Adrenal gland (tissue), 9 donors: ENCODE measurements at regions not wholly inside any gene's neighbourhood (a gene's known extent, or its start where the extent isn't known, plus 50 kb on each side); places are given as distances from the start of the nearest gene placed in this dataset.

Experiments
- DNase-seq, 7 donors: peaks; one replicate each; pipeline ENCODE4 v3.0.0-alpha.2; 2019 to 2020
- H3K27ac ChIP-seq, 5 donors: fragments of 200-600 bp; sonication (generic) in 4 of 5; 1 replicate in 3 of 5; 2 replicates in 2 of 5; pipeline versions ENCODE4 v1.5.1 to v1.8.0; 2016 to 2020; ENCODE audit warnings: mild to moderate bottlenecking in 1 of 5
- H3K27me3 ChIP-seq: fragments of 200-600 bp; 2 replicates; pipeline ENCODE4 v1.8.0; 2021
- H3K36me3 ChIP-seq, 2 donors: fragments of 200-600 bp; replicated peaks in 1 of 2; 1 replicate in 1 of 2; 2 replicates in 1 of 2; pipeline versions ENCODE4 v1.5.1 to v1.8.0; 2018 to 2022
- H3K4me1 ChIP-seq, 2 donors: fragments of 200-600 bp; replicated peaks in 1 of 2; 1 replicate in 1 of 2; 2 replicates in 1 of 2; pipeline versions ENCODE4 v1.5.1 to v1.8.0; 2018 to 2021
- H3K4me3 ChIP-seq, 4 donors: fragments of 200-600 bp; sonication (generic) in 3 of 4; one replicate each; pipeline ENCODE4 v1.5.1; 2016 to 2018
- H3K9me3 ChIP-seq, 3 donors: fragments of 200-600 bp; sonication (generic) in 1 of 3; replicated peaks in 1 of 3; 1 replicate in 2 of 3; 2 replicates in 1 of 3; pipeline versions ENCODE4 v1.5.1 to v1.8.0; 2016 to 2021
- CTCF ChIP-seq, 6 experiments: fragments of 450-650 bp in 4 of 6; fragments of 200-600 bp in 2 of 6; sonication (generic) in 1 of 6; IDR thresholded peaks; 1 replicate in 5 of 6; 2 replicates in 1 of 6; pipeline versions ENCODE4 v1.5.1 to v1.8.0; 2016 to 2021; ENCODE audit warnings: antibody characterized with exemption in 6 of 6, mild to moderate bottlenecking in 2 of 6, moderate library complexity in 1 of 6
- POLR2A ChIP-seq, 2 donors: fragments of 450-650 bp; IDR thresholded peaks; one replicate each; pipeline ENCODE4 v1.6.1; 2017; ENCODE audit warnings: antibody characterized with exemption in 2 of 2, mild to moderate bottlenecking in 2 of 2, moderate library complexity in 1 of 2
- WGBS, 4 donors: extraction: QIAGEN DNeasy Blood & Tissue Kit in 2 of 4; methylation state at CpG; one replicate each; pipeline versions ENCODE4 v1.1.5 to v1.1.7; 2013 to 2017; 5-methylcytosine and 5-hydroxymethylcytosine counted together
- intact Hi-C, 2 donors: fragments of 100-400 bp; cut with DNase I; formaldehyde crosslinking; loops; one replicate each; pipeline versions ENCODE4 v1.14.1 to v1.15.0; 2022 to 2023
- donor health status: healthy with polysubstance abuse.
- donor health status: Bipolar disorder and iron deficiency.
- donor health status: DM: yes; HTN: yes; CAD: no.
- donor health status: DM: no; HTN: no; CAD: no.
- donor health status: DM: no; HTN: no; CAD: no.

GRCh38 chr1:218587900-218588299 is 242.8 kb downstream of the TGFB2 start:
- WGBS, 4 donors: 63 to 82% (median 73%) methylated on average over 2 of the region's 2 CpGs
- TF ChIP-seq CTCF (IDR thresholded peaks at IDR 0.05) (no peak), POLR2A (IDR thresholded peaks at IDR 0.05) (no peak)
- H3K4me1 ChIP-seq: peaks cover 0 to 3% of the 10 kb centered on the region in 2 donors

GRCh38 chr1:218588540-218589172 is 243.5 kb downstream of the TGFB2 start:
- H3K27me3 ChIP-seq: no peaks in the 10 kb centered on the region
- no peak for TF ChIP-seq CTCF (IDR thresholded peaks at IDR 0.05)
- no peak for TF ChIP-seq POLR2A (IDR thresholded peaks at IDR 0.05)
- WGBS, 4 donors: 55 to 64% (median 57%) methylated on average over 13 of the region's 13 CpGs
- H3K4me3 ChIP-seq: no peak overlapping the region
- no peaks in the 10 kb centered on the region for H3K9me3 ChIP-seq
- peaks cover 0 to 3% of the 10 kb centered on the region in 2 donors for H3K4me1 ChIP-seq
- no peak for DNase-seq
- H3K27ac ChIP-seq: no peak overlapping the region
- H3K36me3 ChIP-seq: no peaks in the 10 kb centered on the region
- intact Hi-C loops: no loop called here

More at GRCh38 chr1:218587900-218588299, 242.8 kb downstream of the TGFB2 start:
- Histone ChIP-seq H3K27me3 (no peaks in the 10 kb centered on the region), H3K36me3 (no peaks in the 10 kb centered on the region), H3K4me3 (no peak overlapping the region), H3K27ac (no peak overlapping the region), H3K9me3 (no peaks in the 10 kb centered on the region)
- DNase-seq: no peak
- intact Hi-C loops: no loop called here

- H3K36me3 ChIP-seq: no peaks in the 10 kb centered on the region
- no peaks in the 10 kb centered on the region for H3K9me3 ChIP-seq
- no peaks in the 10 kb centered on the region for H3K27me3 ChIP-seq
- intact Hi-C loops: no loop called here
- H3K4me3 ChIP-seq: no peak overlapping the region
- peaks cover 0 to 3% of the 10 kb centered on the region in 2 donors for H3K4me1 ChIP-seq
- no peak for DNase-seq
- WGBS, 4 donors: 85 to 91% (median 90%) methylated on average over 6 of the region's 6 CpGs
- TF ChIP-seq CTCF (IDR thresholded peaks at IDR 0.05) (no peak), POLR2A (IDR thresholded peaks at IDR 0.05) (no peak)
- H3K27ac ChIP-seq: no peak overlapping the region
These were observed 244.4 kb downstream of the TGFB2 start for GRCh38 chr1:218589487-218589886.

- Histone ChIP-seq H3K27me3 (no peaks in the 10 kb centered on the region), H3K9me3 (no peaks in the 10 kb centered on the region), H3K4me1 (no peaks in the 10 kb centered on the region), H3K4me3 (no peak overlapping the region), H3K36me3 (no peaks in the 10 kb centered on the region), H3K27ac (no peak overlapping the region)
- no peak for DNase-seq
- intact Hi-C loops: no loop called here
- TF ChIP-seq POLR2A (IDR thresholded peaks at IDR 0.05) (no peak), CTCF (IDR thresholded peaks at IDR 0.05) (no peak)
These were observed 246.8 kb downstream of the TGFB2 start for GRCh38 chr1:218591966-218592365.
